ENCODE measurements at regions not wholly inside any gene's neighbourhood (a gene's known extent, or its start where the extent isn't known, plus 50 kb on each side); places are given as distances from the start of the nearest gene placed in this dataset.
A peak's percentile ranks its signal among the peaks of the same experiment; 100 is the strongest.

DNA sequence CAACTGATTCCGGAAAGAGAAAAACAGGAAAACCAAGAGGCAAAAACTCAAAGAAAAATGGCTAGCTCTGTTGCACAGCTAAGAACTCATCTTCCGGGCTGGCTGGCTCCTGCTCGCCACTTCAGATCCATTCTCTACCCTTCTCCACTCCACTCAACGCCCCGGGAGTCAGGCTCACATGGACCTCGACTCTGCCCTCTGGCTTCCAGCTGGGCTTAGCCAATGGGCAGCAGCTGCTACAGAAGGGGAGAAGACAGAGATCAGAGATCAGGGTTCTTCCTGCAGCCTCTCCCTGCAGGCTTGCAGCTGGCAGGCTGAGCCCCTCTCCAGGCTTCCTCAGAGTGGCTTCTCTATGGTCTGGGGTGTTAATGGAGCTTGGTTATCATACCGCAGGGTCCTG, 187.5 kb downstream of the MED10 start:
- H3K4me3 Mint-ChIP-seq = no peak overlapping the region
- no peaks in the 10 kb centered on the region for H3K4me1 Mint-ChIP-seq (ENCODE audit: low read depth in 2 of 2)
- ATAC-seq (no peak), DNase-seq (ENCODE audit: low spot score) (no peak)
- H3K27ac Mint-ChIP-seq = no peak overlapping the region
- H3K36me3 Mint-ChIP-seq = no peaks in the 10 kb centered on the region
- no peaks in the 10 kb centered on the region for H3K27me3 Mint-ChIP-seq
- no peaks in the 10 kb centered on the region for H3K9me3 Mint-ChIP-seq

DNA sequence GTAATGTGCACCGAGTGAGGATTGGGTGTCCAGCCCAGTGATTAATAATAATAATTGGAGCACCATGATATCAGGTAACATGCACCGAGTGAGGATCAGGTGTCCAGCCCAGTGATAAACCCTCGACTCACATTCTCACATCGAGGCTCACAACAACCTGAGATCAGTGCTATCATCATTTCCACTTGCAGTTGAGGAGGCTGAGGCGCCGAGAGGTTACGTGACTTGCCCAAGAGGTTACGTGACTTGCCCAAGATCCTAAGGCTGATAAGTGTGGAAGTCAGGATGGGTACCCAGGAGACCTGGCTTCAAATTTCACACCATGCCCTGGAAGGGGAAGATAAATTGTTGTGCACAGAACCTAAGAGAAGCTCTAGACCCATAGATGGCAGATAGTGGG, 189.4 kb downstream of the MED10 start:
- Mint-ChIP-seq H3K27me3 (no peaks in the 10 kb centered on the region), H3K4me3 (no peak overlapping the region), H3K9me3 (peaks cover 5% of the 10 kb centered on the region), H3K27ac (no peak overlapping the region), H3K36me3 (no peaks in the 10 kb centered on the region), H3K4me1 (ENCODE audit: low read depth in 2 of 2) (no peaks in the 10 kb centered on the region)
- DNase-seq (ENCODE audit: low spot score) (no peak), ATAC-seq (no peak)

DNA sequence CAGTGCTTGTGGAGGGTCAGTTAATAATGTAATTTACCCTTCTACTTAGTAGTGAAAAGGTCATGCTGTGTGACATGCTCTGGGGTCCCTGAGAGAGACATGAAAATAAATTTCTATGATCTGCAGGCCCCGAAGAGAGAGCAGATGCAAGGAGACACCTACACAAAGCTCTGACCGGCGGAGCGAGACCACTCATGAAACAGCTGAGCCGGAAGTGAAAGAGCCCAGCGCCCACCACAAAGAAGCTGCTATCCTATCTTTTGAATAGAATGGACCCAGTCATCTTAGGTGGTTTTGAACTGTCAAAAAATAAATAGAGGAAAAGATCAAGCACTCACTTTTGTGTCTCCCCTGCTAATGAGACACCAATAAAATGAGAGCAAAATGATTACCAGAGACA, 190.0 kb downstream of the MED10 start:
- Mint-ChIP-seq H3K27me3 (no peaks in the 10 kb centered on the region), H3K4me1 (ENCODE audit: low read depth in 2 of 2) (no peaks in the 10 kb centered on the region), H3K27ac (no peak overlapping the region), H3K4me3 (no peak overlapping the region), H3K36me3 (no peaks in the 10 kb centered on the region), H3K9me3 (peaks cover 5% of the 10 kb centered on the region)
- ATAC-seq (no peak), DNase-seq (ENCODE audit: low spot score) (no peak)

DNA sequence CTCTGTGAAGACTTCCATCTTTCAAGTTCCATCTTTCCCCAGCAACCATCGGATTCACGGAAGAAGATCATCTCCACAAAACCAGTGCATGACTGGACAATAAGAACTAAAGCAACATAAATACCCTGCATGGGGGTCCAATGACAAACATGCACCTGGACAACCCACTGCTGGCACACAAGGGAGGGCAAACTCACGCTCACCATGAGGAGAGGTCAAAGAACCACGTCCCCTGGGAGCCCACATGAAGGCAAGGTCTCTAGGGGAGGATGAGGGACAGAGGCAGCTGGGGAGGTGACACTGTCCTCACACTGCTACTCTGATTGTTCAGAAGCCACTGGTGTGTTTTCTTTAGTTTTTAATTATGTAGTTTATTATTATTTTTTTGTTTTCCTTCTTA, 190.8 kb downstream of the MED10 start:
- no peaks in the 10 kb centered on the region for H3K27me3 Mint-ChIP-seq
- no peak overlapping the region for H3K4me3 Mint-ChIP-seq
- ATAC-seq (no peak), DNase-seq (ENCODE audit: low spot score) (no peak)
- H3K4me1 Mint-ChIP-seq (ENCODE audit: low read depth in 2 of 2) = no peaks in the 10 kb centered on the region
- H3K9me3 Mint-ChIP-seq = peaks cover 5% of the 10 kb centered on the region
- H3K36me3 Mint-ChIP-seq = no peaks in the 10 kb centered on the region
- H3K27ac Mint-ChIP-seq = no peak overlapping the region

DNA sequence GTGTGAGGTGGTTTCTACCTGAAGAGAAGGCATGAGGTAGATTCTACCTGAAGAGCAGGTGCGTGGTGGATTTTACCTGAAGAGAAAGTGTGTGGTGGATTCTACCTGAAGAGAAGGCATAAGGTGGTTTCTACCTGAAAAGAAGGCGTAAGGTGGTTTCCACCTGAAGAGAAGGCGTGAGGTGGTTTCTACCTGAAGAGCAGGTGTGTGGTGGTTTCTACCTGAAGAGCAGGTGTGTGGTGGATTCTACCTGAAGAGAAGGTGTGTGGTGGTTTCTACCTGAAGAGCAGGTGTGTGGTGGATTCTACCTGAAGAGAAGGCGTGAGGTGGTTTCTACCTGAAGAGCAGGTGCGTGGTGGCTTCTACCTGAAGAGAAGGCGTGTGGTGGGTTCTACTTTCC, 192.8 kb downstream of the MED10 start:
- Mint-ChIP-seq H3K4me1 (ENCODE audit: low read depth in 2 of 2) (no peaks in the 10 kb centered on the region), H3K27ac (no peak overlapping the region), H3K27me3 (peaks cover 0 to 2% of the 10 kb centered on the region in 2 donors), H3K4me3 (no peak overlapping the region), H3K9me3 (peaks cover 5% of the 10 kb centered on the region), H3K36me3 (no peaks in the 10 kb centered on the region)
- DNase-seq (ENCODE audit: low spot score) (no peak), ATAC-seq (no peak)

DNA sequence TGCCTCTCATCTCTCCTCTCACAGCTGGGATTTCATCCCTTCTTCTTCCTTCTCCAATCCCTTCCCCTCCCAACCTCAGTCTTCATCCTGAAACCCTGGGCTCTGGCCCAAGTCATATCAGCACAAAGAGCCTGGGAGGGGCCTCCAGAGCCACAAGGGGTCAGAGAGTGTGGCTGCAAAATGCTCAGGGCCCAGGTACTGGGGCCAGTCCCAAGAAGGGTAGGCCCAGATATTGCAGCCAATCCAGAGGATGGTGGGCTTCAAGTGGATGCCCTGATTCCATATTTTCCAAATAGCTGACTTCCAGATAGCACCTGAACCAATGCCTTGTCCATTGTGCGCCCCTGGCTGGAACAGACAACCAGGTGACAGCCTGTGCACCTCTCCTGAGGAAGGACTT, 193.9 kb downstream of the MED10 start:
- ATAC-seq (no peak), DNase-seq (ENCODE audit: low spot score) (no peak)
- Mint-ChIP-seq H3K9me3 (peaks cover 5% of the 10 kb centered on the region), H3K27me3 (peaks cover 0 to 2% of the 10 kb centered on the region in 2 donors), H3K4me1 (ENCODE audit: low read depth in 2 of 2) (no peaks in the 10 kb centered on the region), H3K36me3 (no peaks in the 10 kb centered on the region), H3K4me3 (no peak overlapping the region), H3K27ac (no peak overlapping the region)

DNA sequence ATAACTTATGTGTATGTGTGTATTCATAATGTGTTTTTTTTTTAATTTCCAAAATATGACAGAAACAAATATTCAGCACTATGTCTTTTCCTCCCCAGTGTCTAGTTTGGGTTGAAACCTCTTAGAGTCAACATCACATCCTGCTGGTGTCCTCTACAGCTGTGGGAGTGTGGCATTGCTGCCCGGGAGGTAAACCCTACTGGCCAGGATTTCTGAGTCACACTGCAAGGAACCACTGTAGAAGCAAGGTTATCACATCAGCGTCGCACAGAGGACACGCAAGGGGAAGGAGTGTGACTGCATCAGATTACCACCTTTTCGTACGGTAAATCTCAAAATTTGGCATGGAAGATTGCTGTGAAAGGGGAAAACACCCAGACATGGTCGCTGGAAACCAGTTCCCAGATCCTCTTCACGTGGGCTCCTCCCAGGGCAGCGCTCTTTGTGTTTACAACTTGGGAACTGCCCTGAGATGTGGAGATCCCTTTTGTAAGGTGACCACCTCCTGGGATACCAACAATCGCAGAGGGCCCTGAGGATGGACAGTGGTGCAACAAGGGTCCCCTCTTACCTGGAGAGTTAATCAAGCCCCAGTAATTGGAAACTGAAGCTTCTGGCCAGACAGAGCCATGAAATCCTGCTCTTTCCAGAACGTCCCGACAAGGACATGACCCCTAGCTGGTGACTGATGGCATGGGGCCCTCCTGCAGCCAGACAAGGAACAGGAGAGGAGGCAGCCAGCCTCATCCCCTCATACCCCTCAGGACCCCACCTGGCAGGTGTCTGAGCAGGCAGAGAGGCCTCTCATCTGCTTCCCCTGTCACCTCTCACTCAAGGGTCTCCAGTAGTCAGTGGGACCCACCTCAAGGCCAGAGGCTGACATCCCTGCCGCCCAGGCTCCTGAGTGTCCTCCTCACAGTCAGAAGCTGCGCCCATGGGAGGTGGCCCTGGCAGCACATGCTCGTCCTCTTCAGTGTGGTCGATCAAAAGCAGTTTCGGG, 194.7 kb downstream of the MED10 start:
- H3K27me3 Mint-ChIP-seq = peaks cover 0 to 2% of the 10 kb centered on the region in 2 donors
- no peak overlapping the region for H3K4me3 Mint-ChIP-seq
- no peaks in the 10 kb centered on the region for H3K4me1 Mint-ChIP-seq (ENCODE audit: low read depth in 2 of 2)
- H3K9me3 Mint-ChIP-seq = peaks cover 5% of the 10 kb centered on the region
- no peaks in the 10 kb centered on the region for H3K36me3 Mint-ChIP-seq
- no peak for DNase-seq (ENCODE audit: low spot score)
- H3K27ac Mint-ChIP-seq = no peak overlapping the region
- ATAC-seq = peak in 1 of 2 donors; percentile 28

DNA sequence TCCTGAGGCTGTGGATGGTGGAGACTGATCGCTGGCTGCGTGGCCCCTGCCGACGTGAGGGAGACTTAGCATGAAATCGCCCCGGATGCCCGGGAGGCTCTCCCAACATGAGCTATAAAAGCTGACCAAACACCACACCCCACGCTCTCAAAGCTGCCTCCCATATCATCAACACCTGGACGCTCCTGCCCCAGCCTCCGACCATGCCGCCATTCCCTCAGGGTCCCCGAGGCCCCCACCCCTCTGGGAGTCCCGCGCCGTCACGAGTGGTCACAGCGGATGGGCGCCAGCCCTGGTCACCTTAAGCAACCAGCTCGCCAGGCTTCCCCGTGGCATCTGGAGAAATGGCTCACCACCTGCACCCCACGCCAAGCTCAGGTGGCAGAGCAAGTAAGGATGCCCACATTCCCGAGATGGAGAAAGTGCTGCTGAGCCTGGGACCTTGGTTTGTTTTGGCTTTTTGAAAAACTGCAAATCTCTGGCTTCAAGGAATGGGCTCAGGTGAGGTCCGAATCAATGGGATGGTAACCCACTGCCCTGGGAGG, 196.0 kb downstream of the MED10 start:
- H3K36me3 Mint-ChIP-seq = no peaks in the 10 kb centered on the region
- H3K27ac Mint-ChIP-seq = no peak overlapping the region
- H3K9me3 Mint-ChIP-seq = peaks cover 10% of the 10 kb centered on the region
- no peaks in the 10 kb centered on the region for H3K4me1 Mint-ChIP-seq (ENCODE audit: low read depth in 2 of 2)
- no peak overlapping the region for H3K4me3 Mint-ChIP-seq
- H3K27me3 Mint-ChIP-seq = peaks cover 0 to 2% of the 10 kb centered on the region in 2 donors
- no peak for ATAC-seq
- no peak for DNase-seq (ENCODE audit: low spot score)

DNA sequence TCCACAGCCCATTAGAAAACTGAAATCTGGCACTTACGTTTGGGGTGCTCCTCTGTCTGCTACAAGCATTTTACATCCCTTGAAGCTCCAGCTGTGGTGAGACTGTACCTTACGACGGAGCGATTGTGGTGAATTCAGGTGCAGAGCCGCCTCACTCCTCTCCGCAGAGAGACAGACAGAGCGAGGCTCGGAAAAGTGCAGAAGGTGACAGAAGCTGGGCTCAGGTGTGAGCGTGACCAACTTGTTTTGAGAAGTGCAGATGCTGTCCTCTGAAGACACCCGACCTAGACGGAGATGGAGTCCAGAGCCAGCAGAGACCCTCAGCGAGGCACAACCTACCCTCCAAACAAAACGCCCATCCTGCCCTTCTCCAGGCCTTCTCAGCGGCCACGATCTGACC, 196.5 kb downstream of the MED10 start:
- H3K27ac Mint-ChIP-seq = no peak overlapping the region

DNA sequence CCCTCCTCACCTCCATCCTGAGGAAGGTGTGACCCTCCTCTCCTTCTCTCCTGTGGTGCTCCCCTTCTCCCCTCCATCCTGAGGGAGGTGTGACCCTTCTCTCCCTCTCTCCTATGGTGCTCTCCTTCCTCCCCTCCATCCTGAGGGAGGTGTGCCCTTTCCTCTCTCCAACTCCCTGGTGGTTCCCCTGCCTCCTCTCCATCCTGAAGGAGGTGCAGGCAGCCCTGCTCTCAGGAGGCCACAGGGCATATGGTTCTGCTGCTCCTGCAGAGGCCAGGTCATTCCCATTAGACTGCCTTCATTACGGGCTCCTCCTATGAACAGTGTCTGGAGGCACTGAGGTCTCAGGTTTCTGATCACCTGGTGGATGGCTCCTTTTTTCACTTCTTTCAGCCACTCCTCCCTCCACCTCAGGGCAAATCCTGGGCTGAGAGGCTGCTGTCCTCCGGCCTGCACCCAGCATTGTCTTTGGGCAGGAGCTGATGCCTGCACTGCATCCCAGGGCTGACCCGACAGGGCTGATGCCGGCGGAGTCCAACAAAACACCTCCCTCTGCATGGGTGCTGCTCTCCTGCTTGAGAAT, 197.1 kb downstream of the MED10 start:
- H3K4me1 Mint-ChIP-seq (ENCODE audit: low read depth in 2 of 2) = no peaks in the 10 kb centered on the region
- peaks cover 10% of the 10 kb centered on the region for H3K9me3 Mint-ChIP-seq
- H3K27ac Mint-ChIP-seq = no peak overlapping the region
- no peaks in the 10 kb centered on the region for H3K36me3 Mint-ChIP-seq
- no peak for DNase-seq (ENCODE audit: low spot score)
- no peak for ATAC-seq
- H3K4me3 Mint-ChIP-seq = no peak overlapping the region
- peaks cover 0 to 2% of the 10 kb centered on the region in 2 donors for H3K27me3 Mint-ChIP-seq

More for the DNA sequence above, 196.5 kb downstream of the MED10 start:
- Mint-ChIP-seq H3K36me3 (no peaks in the 10 kb centered on the region), H3K4me3 (no peak overlapping the region), H3K4me1 (ENCODE audit: low read depth in 2 of 2) (no peaks in the 10 kb centered on the region), H3K9me3 (peaks cover 10% of the 10 kb centered on the region), H3K27me3 (peaks cover 0 to 2% of the 10 kb centered on the region in 2 donors)
- no peak for DNase-seq (ENCODE audit: low spot score)
- ATAC-seq = no peak

DNA sequence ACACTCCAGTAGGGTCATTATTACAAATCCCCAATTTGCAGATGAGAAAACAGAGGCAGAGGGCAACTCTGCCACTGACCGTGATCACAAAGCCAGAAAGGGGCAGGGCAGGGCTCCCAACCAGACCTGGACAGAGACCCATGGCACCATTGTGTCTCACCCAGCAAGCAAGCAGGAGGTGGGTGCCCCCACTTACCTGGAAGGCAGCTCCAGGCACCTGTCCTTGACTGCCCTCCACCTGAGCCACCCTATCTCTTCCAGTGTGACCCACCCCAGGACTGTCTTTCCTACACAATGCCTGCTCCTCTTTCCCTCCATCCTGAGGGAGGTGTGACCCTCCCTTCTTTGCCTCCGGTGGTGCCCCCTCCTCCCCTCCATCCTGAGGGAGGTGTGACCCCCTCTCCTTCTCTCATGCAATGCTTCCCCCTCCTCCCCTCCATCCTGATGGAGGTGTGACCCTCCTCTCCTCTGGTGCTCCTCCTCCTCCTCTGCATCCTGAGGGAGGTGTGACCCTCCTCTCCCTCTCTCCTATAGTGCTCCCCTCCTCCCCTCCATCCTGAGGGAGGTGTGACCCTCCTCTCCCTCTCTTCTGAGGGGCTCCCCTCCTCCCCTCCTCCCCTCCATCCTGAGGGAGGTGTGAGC, 198.0 kb downstream of the MED10 start:
- no peak overlapping the region for H3K4me3 Mint-ChIP-seq
- DNase-seq (ENCODE audit: low spot score) (no peak), ATAC-seq (peak in 1 of 2 donors; percentile 34)
- H3K9me3 Mint-ChIP-seq = peaks cover 7% of the 10 kb centered on the region
- no peaks in the 10 kb centered on the region for H3K36me3 Mint-ChIP-seq
- H3K27me3 Mint-ChIP-seq = peaks cover 0 to 2% of the 10 kb centered on the region in 2 donors
- H3K4me1 Mint-ChIP-seq (ENCODE audit: low read depth in 2 of 2) = no peaks in the 10 kb centered on the region
- H3K27ac Mint-ChIP-seq = no peak overlapping the region

DNA sequence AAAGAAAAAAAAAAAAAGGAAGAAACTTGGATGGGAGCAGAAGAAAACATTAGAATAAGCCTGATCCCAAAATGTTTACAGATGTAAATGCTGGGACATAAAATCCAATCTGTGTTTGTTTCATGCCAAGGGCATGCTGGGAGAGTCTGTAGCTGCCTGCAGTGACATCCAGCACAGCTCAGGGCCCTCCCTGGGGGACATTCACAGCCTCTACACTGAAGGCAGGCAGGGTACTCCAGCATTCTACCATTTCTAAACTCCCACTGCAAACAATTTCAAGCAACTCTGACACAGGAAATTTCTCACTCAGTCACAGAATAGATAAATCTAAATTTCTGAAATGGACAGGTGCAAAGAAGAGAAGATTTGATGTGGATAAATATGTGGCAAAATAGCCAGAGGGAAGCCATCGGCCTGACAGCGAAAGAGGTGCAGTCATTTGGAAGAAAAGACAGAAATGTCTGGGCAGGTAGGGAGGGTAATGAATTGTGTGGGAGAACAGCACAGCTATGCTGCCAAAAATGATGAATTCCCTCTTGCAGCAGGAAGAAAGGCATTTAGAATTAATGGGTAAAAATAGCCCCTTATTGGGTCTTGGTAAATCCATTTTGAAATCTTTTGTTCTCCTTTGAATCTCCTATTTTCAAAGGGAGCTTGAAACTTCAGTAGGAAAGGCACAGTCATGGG, 199.4 kb downstream of the MED10 start:
- Mint-ChIP-seq H3K9me3 (peaks cover 5% of the 10 kb centered on the region), H3K27me3 (peaks cover 0 to 2% of the 10 kb centered on the region in 2 donors), H3K4me1 (ENCODE audit: low read depth in 2 of 2) (no peaks in the 10 kb centered on the region), H3K4me3 (no peak overlapping the region), H3K27ac (no peak overlapping the region), H3K36me3 (no peaks in the 10 kb centered on the region)
- DNase-seq (ENCODE audit: low spot score) (no peak), ATAC-seq (no peak)

DNA sequence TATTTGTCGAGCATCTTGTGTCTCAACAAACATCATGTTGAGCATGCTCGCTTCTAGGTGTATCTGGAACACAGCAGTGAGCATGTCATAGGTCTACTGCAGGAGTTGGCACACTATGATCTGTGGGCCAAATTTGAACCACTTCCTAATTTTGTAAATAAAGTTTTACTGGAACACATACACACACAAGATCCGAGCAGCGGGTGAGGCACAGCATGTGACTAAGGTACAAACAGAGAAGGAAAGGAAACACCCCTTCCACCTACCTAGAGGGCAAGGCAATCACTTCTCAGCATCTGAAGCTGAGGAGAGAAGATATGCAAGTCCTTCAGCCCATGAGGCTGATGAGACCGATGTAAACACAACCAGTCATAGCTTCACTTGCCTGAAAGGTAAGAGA, 200.4 kb downstream of the MED10 start:
- no peaks in the 10 kb centered on the region for H3K4me1 Mint-ChIP-seq (ENCODE audit: low read depth in 2 of 2)
- H3K4me3 Mint-ChIP-seq = no peak overlapping the region
- DNase-seq (ENCODE audit: low spot score) (no peak), ATAC-seq (no peak)
- peaks cover 0 to 2% of the 10 kb centered on the region in 2 donors for H3K27me3 Mint-ChIP-seq
- no peaks in the 10 kb centered on the region for H3K36me3 Mint-ChIP-seq
- H3K9me3 Mint-ChIP-seq = peaks cover 5% of the 10 kb centered on the region
- H3K27ac Mint-ChIP-seq = no peak overlapping the region

All from natural killer cell treated with Interleukin-12 subunit alpha and Interleukin-12 subunit beta and Interleukin-15 and Interleukin-18, amount 100 ng/mL, for 72 hours (primary cell).